ENCODE measurements at regions not wholly inside any gene's neighbourhood (a gene's known extent, or its start where the extent isn't known, plus 50 kb on each side); places are given as distances from the start of the nearest gene placed in this dataset.

GRCh38 chr5:155738616-155739015, 588.3 kb upstream of the SGCD start:
- no peak for TF ChIP-seq CTCF (IDR thresholded peaks at IDR 0.05; ENCODE audit: low read depth, low read length)
- H3K36me3 ChIP-seq: no peaks in the 10 kb centered on the region
- DNase-seq: no peak
- H3K27me3 ChIP-seq (ENCODE audit: insufficient read depth, low read depth, severe bottlenecking): no peaks in the 10 kb centered on the region
- H3K9me3 ChIP-seq (ENCODE audit: severe bottlenecking): no peaks in the 10 kb centered on the region
- H3K27ac ChIP-seq: no peak overlapping the region
- no peak overlapping the region for H3K4me3 ChIP-seq (ENCODE audit: low read depth, low read length)

- Histone ChIP-seq H3K9me3 (ENCODE audit: severe bottlenecking) (no peaks in the 10 kb centered on the region), H3K4me3 (ENCODE audit: low read depth, low read length) (no peak overlapping the region), H3K36me3 (no peaks in the 10 kb centered on the region), H3K27ac (no peak overlapping the region), H3K27me3 (ENCODE audit: insufficient read depth, low read depth, severe bottlenecking) (no peaks in the 10 kb centered on the region)
- TF ChIP-seq CTCF (IDR thresholded peaks at IDR 0.05; ENCODE audit: low read depth, low read length): no peak
- no peak for DNase-seq
Observed at GRCh38 chr5:155746367-155747038, 580.5 kb upstream of the SGCD start.

- Histone ChIP-seq H3K27ac (no peak overlapping the region), H3K4me3 (ENCODE audit: low read depth, low read length) (no peak overlapping the region), H3K36me3 (no peaks in the 10 kb centered on the region), H3K9me3 (ENCODE audit: severe bottlenecking) (no peaks in the 10 kb centered on the region), H3K27me3 (ENCODE audit: insufficient read depth, low read depth, severe bottlenecking) (no peaks in the 10 kb centered on the region)
- TF ChIP-seq CTCF (IDR thresholded peaks at IDR 0.05; ENCODE audit: low read depth, low read length): no peak
- no peak for DNase-seq
Observed at GRCh38 chr5:155750101-155750500, 576.9 kb upstream of the SGCD start.

- no peak for DNase-seq
- Histone ChIP-seq H3K27ac (no peak overlapping the region), H3K4me3 (ENCODE audit: low read depth, low read length) (no peak overlapping the region), H3K27me3 (ENCODE audit: insufficient read depth, low read depth, severe bottlenecking) (no peaks in the 10 kb centered on the region), H3K36me3 (no peaks in the 10 kb centered on the region), H3K9me3 (ENCODE audit: severe bottlenecking) (no peaks in the 10 kb centered on the region)
- no peak for TF ChIP-seq CTCF (IDR thresholded peaks at IDR 0.05; ENCODE audit: low read depth, low read length)
Observed at GRCh38 chr5:155750571-155750970, 576.4 kb upstream of the SGCD start.

- Histone ChIP-seq H3K4me3 (ENCODE audit: low read depth, low read length) (no peak overlapping the region), H3K27ac (no peak overlapping the region), H3K9me3 (ENCODE audit: severe bottlenecking) (no peaks in the 10 kb centered on the region), H3K36me3 (no peaks in the 10 kb centered on the region), H3K27me3 (ENCODE audit: insufficient read depth, low read depth, severe bottlenecking) (no peaks in the 10 kb centered on the region)
- no peak for DNase-seq
- TF ChIP-seq CTCF (IDR thresholded peaks at IDR 0.05; ENCODE audit: low read depth, low read length): no peak
Observed at GRCh38 chr5:155753943-155754581, 572.9 kb upstream of the SGCD start.

- no peak for TF ChIP-seq CTCF (IDR thresholded peaks at IDR 0.05; ENCODE audit: low read depth, low read length)
- no peak for DNase-seq
- no peaks in the 10 kb centered on the region for H3K36me3 ChIP-seq
- no peaks in the 10 kb centered on the region for H3K9me3 ChIP-seq (ENCODE audit: severe bottlenecking)
- no peak overlapping the region for H3K27ac ChIP-seq
- no peak overlapping the region for H3K4me3 ChIP-seq (ENCODE audit: low read depth, low read length)
- H3K27me3 ChIP-seq (ENCODE audit: insufficient read depth, low read depth, severe bottlenecking): no peaks in the 10 kb centered on the region
Observed at GRCh38 chr5:155759252-155759651, 567.7 kb upstream of the SGCD start.

All from WERI-Rb-1 (cell line).